ENCODE measurements at regions not wholly inside any gene's neighbourhood (a gene's known extent, or its start where the extent isn't known, plus 50 kb on each side); places are given as distances from the start of the nearest gene placed in this dataset.
"Not testable (repeated sequence)": the region's sequence is repeated elsewhere in the genome, so short reads cannot be mapped to it uniquely, and the experiment has no call there.

GRCh38 chr4:187711586-187711985 lies 284.0 kb upstream of the ZFP42 start:
- FAIRE-seq (no peak), DNase-seq (ENCODE audit: insufficient read length, low spot score) (no peak)
- no peak for TF ChIP-seq POLR2A (IDR thresholded peaks at IDR 0.05; ENCODE audit: low read depth, low read length)

DNA sequence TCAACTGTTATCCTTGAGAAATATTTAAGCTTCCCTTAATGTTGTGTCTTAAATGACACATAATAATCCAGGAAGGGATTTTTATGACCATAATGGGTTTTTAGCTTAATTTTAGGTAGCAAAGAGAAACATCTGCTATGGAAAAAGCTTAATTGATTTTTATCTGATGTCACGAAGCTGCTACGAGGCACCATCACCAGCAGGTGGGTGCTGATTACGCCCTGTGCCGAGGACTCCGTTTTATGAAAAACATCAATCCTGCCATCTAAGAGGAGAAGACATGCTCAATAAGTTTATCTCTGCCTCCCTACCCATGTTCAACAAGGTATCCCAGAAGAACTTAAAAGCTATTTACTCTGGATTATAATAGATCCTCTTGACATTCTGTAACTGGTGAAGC lies 280.6 kb upstream of the ZFP42 start:
- FAIRE-seq = no peak
- no peak for TF ChIP-seq POLR2A (IDR thresholded peaks at IDR 0.05; ENCODE audit: low read depth, low read length)
- DNase-seq (ENCODE audit: insufficient read length, low spot score) = no peak

- DNase-seq (ENCODE audit: insufficient read length, low spot score) (no peak), FAIRE-seq (no peak)
- no peak for TF ChIP-seq POLR2A (IDR thresholded peaks at IDR 0.05; ENCODE audit: low read depth, low read length)
These were observed 280.1 kb upstream of the ZFP42 start for GRCh38 chr4:187715466-187715865.

DNA sequence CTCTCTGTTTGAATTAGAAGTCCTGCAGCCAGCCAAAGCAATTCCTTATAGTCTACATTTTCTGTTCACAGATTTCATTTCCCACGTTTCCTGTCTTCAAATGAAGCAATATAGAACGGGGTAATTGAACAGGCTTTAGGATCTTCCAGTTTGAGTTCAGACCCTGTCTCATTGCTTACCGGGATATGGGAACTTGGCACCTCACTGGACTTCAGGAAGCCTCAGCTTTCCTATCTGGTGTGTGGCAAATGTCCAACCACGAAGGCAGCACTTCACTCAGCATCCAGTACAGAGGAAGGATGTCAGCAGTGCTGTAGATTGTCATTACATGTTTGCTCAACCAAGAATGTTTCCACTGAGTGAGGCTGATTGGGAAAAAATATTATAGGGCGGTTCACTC lies 271.1 kb upstream of the ZFP42 start:
- DNase-seq (ENCODE audit: insufficient read length, low spot score) (no peak), FAIRE-seq (no peak)
- no peak for TF ChIP-seq POLR2A (IDR thresholded peaks at IDR 0.05; ENCODE audit: low read depth, low read length)

DNA sequence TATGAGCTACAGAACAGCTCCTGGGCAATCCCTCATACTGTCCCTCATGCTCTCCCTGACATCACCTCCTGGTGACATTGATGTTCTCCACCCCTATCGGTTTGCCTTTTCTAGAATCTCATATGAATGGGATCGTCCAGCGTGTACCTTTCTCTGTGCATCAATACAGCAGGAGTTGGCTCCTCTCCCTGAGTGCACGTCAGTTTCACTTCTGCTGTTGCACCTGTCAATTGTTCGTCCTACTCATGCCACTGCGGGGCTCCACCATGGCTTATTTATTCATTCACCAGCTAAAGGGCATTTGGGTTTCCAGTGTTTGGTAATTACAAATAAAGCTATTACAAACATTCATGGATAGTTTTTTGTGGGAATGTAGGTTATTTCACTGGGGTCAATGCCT lies 269.1 kb upstream of the ZFP42 start:
- DNase-seq (ENCODE audit: insufficient read length, low spot score) = no peak
- TF ChIP-seq POLR2A (IDR thresholded peaks at IDR 0.05; ENCODE audit: low read depth, low read length) = no peak
- no peak for FAIRE-seq

GRCh38 chr4:187732524-187732923 lies 263.0 kb upstream of the ZFP42 start:
- no peak for FAIRE-seq
- DNase-seq (ENCODE audit: insufficient read length, low spot score) = no peak
- TF ChIP-seq POLR2A (IDR thresholded peaks at IDR 0.05; ENCODE audit: low read depth, low read length) = no peak

GRCh38 chr4:187739771-187740170 lies 255.8 kb upstream of the ZFP42 start:
- no peak for TF ChIP-seq POLR2A (IDR thresholded peaks at IDR 0.05; ENCODE audit: low read depth, low read length)
- no peak for FAIRE-seq
- DNase-seq (ENCODE audit: insufficient read length, low spot score) = no peak

DNA sequence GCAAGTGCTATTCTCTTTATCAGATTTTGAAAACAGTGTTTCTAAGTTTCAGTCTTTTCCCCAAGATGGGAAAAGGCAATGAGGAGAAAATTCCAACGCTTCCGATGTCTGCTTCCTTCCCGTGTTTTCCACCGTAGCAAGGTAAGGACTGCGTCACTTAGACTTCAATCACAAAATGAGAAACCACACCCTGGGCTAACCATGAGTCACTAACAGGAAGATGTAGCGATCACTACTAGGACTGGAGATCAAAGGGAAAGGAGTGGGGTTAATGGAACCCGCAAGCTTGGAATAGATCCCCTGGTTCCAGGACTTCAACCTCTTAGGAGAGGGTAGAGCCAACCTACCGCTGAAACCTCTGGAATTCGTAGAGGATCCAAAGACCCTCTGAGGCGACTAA lies 250.7 kb upstream of the ZFP42 start:
- no peak for TF ChIP-seq POLR2A (IDR thresholded peaks at IDR 0.05; ENCODE audit: low read depth, low read length)
- FAIRE-seq (no peak), DNase-seq (ENCODE audit: insufficient read length, low spot score) (no peak)

DNA sequence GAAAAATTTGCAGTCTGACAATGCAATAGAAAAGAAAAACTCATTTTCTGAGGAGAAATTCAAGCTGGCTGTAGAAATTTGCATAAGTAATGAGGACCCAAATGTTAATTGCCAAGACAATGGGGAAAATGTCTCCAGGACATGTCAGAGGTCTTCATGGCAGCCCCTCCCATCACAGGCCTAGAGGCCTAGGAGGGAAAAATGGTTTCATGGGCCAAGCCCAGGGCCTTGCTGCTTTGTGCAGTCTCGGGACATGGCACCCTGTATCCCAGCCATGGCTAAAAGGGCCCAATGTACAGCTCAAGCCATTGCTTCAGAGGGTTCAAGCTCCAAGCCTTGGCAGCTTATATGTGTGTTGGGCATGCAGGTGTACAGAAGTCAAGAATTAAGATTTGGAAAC lies 244.9 kb upstream of the ZFP42 start:
- DNase-seq (ENCODE audit: insufficient read length, low spot score); FAIRE-seq: not testable (repeated sequence)

GRCh38 chr4:187767158-187767557 lies 228.4 kb upstream of the ZFP42 start:
- no peak for DNase-seq (ENCODE audit: insufficient read length, low spot score)
- FAIRE-seq = no peak
- no peak for TF ChIP-seq POLR2A (IDR thresholded peaks at IDR 0.05; ENCODE audit: low read depth, low read length)

- no peak for TF ChIP-seq POLR2A (IDR thresholded peaks at IDR 0.05; ENCODE audit: low read depth, low read length)
- no peak for FAIRE-seq
These were observed 227.9 kb upstream of the ZFP42 start for GRCh38 chr4:187767687-187768086.

GRCh38 chr4:187770345-187770744 lies 225.2 kb upstream of the ZFP42 start:
- DNase-seq (ENCODE audit: insufficient read length, low spot score) (no peak), FAIRE-seq (no peak)
- TF ChIP-seq POLR2A (IDR thresholded peaks at IDR 0.05; ENCODE audit: low read depth, low read length) = no peak

More at GRCh38 chr4:187767687-187768086, 227.9 kb upstream of the ZFP42 start:
- DNase-seq (ENCODE audit: insufficient read length, low spot score) = no peak

GRCh38 chr4:187777954-187778353 lies 217.6 kb upstream of the ZFP42 start:
- FAIRE-seq = no peak
- no peak for DNase-seq (ENCODE audit: insufficient read length, low spot score)
- TF ChIP-seq POLR2A (IDR thresholded peaks at IDR 0.05; ENCODE audit: low read depth, low read length) = no peak

DNA sequence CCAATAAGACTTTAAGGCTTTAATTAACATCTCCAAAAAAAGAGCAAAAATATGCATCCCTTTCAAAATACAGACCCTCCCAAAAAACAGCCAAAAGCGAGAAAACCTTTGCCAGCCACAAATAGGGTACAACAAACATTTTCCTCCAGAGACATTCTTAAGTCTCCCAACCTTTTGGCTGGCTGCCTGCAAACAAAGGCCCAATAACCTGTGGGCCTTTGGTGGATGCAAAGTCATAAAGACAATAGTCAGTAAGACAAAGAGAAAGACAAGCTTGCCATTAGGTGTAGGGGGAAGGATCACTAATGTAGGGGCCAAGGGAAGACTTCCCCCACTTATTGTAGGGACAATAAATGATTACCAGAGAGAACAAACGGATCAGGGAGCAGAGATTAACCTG lies 215.5 kb upstream of the ZFP42 start:
- FAIRE-seq = no peak
- no peak for DNase-seq (ENCODE audit: insufficient read length, low spot score)
- no peak for TF ChIP-seq POLR2A (IDR thresholded peaks at IDR 0.05; ENCODE audit: low read depth, low read length)

GRCh38 chr4:187782286-187782824 lies 213.2 kb upstream of the ZFP42 start:
- TF ChIP-seq POLR2A (IDR thresholded peaks at IDR 0.05; ENCODE audit: low read depth, low read length) = no peak
- DNase-seq (ENCODE audit: insufficient read length, low spot score) (no peak), FAIRE-seq (no peak)

GRCh38 chr4:187786190-187786589 lies 209.4 kb upstream of the ZFP42 start:
- TF ChIP-seq POLR2A (IDR thresholded peaks at IDR 0.05; ENCODE audit: low read depth, low read length) = no peak
- FAIRE-seq (no peak), DNase-seq (ENCODE audit: insufficient read length, low spot score) (no peak)
